K562 (cell line): ENCODE measurements at regions not wholly inside any gene's neighbourhood (a gene's known extent, or its start where the extent isn't known, plus 50 kb on each side); places are given as distances from the start of the nearest gene placed in this dataset.

ENCODE experiments used
- ATAC-seq: fragments of 200-7000 bp; cut with Tn5 transposase; 3 replicates; pipeline ENCODE4 v1.9.1; 2020; ENCODE audit warnings: moderate library complexity
- BruUV-seq: library from RNA; stranded (reverse); fragments of 400-500 nt; replicated peaks from 2 replicates; lab custom pipeline; 2021; lab: Mats Ljungman, UMichigan
- CTCF ChIA-PET: fragments of 300-600 bp; formaldehyde crosslinking; extraction: SDS; loops from one replicate; lab custom pipeline; 2021; ENCODE audit warnings: low intra/inter-chr PET ratio; lab: Yijun Ruan, JAX
- POLR2A ChIA-PET: fragments of 300-600, 350-650 bp; sonication (Branson Sonifier 250); formaldehyde crosslinking; extraction: SDS; loops from one replicate; lab custom pipeline; 2021; ENCODE audit warnings: antibody characterized with exemption, inconsistent platforms; lab: Yijun Ruan, JAX
- DNase-seq, 4 experiments: peaks; one replicate each; pipeline versions ENCODE4 v3.0.0 to v3.0.0-alpha.2; 2011 to 2018; ENCODE audit warnings: low spot score in 3 of 4, mixed read lengths in 3 of 4; ENCODE audit errors: extremely low read depth in 1 of 4
- FAIRE-seq: peaks from 2 replicates; lab custom pipeline; 2011; peaks lifted over from hg19 to GRCh38; lab: Jason Lieb, UNC
- H2AFZ ChIP-seq: 2 replicates; pipeline ENCODE4 v1.6.0; 2011; ENCODE audit warnings: low read depth, low read length, control low read depth, inconsistent platforms
- H3K27ac ChIP-seq: fragments of 200-600 bp; 3 replicates; pipeline ENCODE4 v1.8.0; 2011; ENCODE audit warnings: low read depth, mild to moderate bottlenecking, control low read depth, inconsistent platforms, low read length, moderate library complexity, mixed read lengths; ENCODE audit errors: extremely low read depth
- H3K27me3 ChIP-seq, 2 experiments: fragments of 300-600 bp in 1 of 2; 2 replicates in 1 of 2; 3 replicates in 1 of 2; pipeline versions ENCODE4 v1.6.0 to v1.8.0; 2011; ENCODE audit warnings: inconsistent platforms in 2 of 2, low read length in 2 of 2, mild to moderate bottlenecking in 1 of 2, mixed read lengths in 1 of 2, moderate library complexity in 1 of 2; ENCODE audit not compliant: control insufficient read depth in 2 of 2, insufficient read depth in 2 of 2
- H3K36me3 ChIP-seq: fragments of 300-600 bp; 3 replicates; pipeline ENCODE4 v1.8.0; 2011; ENCODE audit warnings: mild to moderate bottlenecking, low read length, inconsistent platforms; ENCODE audit not compliant: control insufficient read depth, insufficient read depth
- H3K4me1 ChIP-seq, 2 experiments: fragments of 200-600 bp in 1 of 2; replicated peaks in 1 of 2; 2 replicates in 1 of 2; 3 replicates in 1 of 2; pipeline versions ENCODE4 v1.5.1 to v1.8.0; 2011; ENCODE audit warnings: inconsistent platforms in 2 of 2, low read length in 2 of 2, mild to moderate bottlenecking in 1 of 2, mixed read lengths in 1 of 2, moderate library complexity in 1 of 2; ENCODE audit not compliant: control insufficient read depth in 2 of 2, insufficient read depth in 2 of 2
- H3K4me2 ChIP-seq: 2 replicates; pipeline ENCODE4 v1.6.1; 2011; ENCODE audit warnings: low read length, control low read depth, inconsistent platforms, mixed read lengths; ENCODE audit not compliant: insufficient read depth
- H3K4me3 ChIP-seq: fragments of 200-600 bp; sonication (generic), shearing (Covaris generic); 2 replicates; pipeline ENCODE4 v1.5.1; 2016; ENCODE audit warnings: control low read depth, inconsistent platforms
- H3K79me2 ChIP-seq: fragments of 200-600 bp; 3 replicates; pipeline ENCODE4 v1.8.0; 2011; ENCODE audit warnings: low read length, inconsistent platforms; ENCODE audit not compliant: control insufficient read depth, insufficient read depth
- H3K9ac ChIP-seq, 2 experiments: 2 replicates each; pipeline versions ENCODE4 v1.6.0 to v1.6.1; 2011; ENCODE audit warnings: low read depth in 2 of 2, low read length in 2 of 2, control low read depth in 1 of 2, inconsistent platforms in 1 of 2, mild to moderate bottlenecking in 1 of 2, mixed read lengths in 1 of 2; ENCODE audit not compliant: insufficient read depth in 1 of 2
- H3K9me1 ChIP-seq: one replicate; pipeline ENCODE4 v1.6.0; 2011; ENCODE audit warnings: inconsistent platforms, mild to moderate bottlenecking, low read length, moderate library complexity; ENCODE audit not compliant: control insufficient read depth, insufficient read depth
- H3K9me3 ChIP-seq: replicated peaks from 2 replicates; pipeline ENCODE4 v1.5.1; 2011; ENCODE audit warnings: low read depth, low read length, inconsistent platforms; ENCODE audit not compliant: control insufficient read depth, insufficient read depth
- H4K20me1 ChIP-seq: replicated peaks from 2 replicates; pipeline ENCODE4 v1.6.1; 2011; ENCODE audit warnings: low read length, inconsistent platforms, mixed read lengths; ENCODE audit not compliant: control insufficient read depth, insufficient read depth
- ADNP ChIP-seq: fragments of 200-800 bp; sonication (Bioruptor generic); IDR thresholded peaks from 2 replicates; pipeline ENCODE4 v1.6.1; 2016; ENCODE audit warnings: missing genetic modification characterization, missing compliant biosample characterization
- CTCF ChIP-seq, 3 experiments: IDR thresholded peaks in 2 of 3; conservative IDR thresholded peaks in 1 of 3; 2 replicates each; pipeline ENCODE4 v1.5.1; 2011 to 2012; ENCODE audit warnings: low read length in 3 of 3, mild to moderate bottlenecking in 3 of 3, control low read depth in 2 of 3, improper control_type of control experiment in 1 of 3, inconsistent platforms in 1 of 3, low read depth in 1 of 3, mixed read lengths in 1 of 3, moderate library complexity in 1 of 3; ENCODE audit not compliant: insufficient read depth in 2 of 3
- GTF2A2 ChIP-seq: IDR thresholded peaks from 2 replicates; pipeline ENCODE4 v1.6.1; 2016; ENCODE audit warnings: mild to moderate bottlenecking, missing genetic modification characterization, missing compliant biosample characterization
- HDGF ChIP-seq: fragments of 450-650 bp; IDR thresholded peaks from 2 replicates; pipeline ENCODE4 v1.6.1; 2016
- POLR3A ChIP-seq: IDR thresholded peaks from 2 replicates; pipeline ENCODE4 v1.6.1; 2011; ENCODE audit warnings: borderline replicate concordance, mild to moderate bottlenecking, moderate library complexity; ENCODE audit not compliant: insufficient read length, insufficient read depth; ENCODE audit errors: extremely low read depth
- TBP ChIP-seq: optimal IDR thresholded peaks from 2 replicates; pipeline ENCODE3; 2011; ENCODE audit warnings: low read depth, low read length, improper control_type of control experiment
- TFE3 ChIP-seq: fragments of 450-650 bp; formaldehyde crosslinking; IDR thresholded peaks from 2 replicates; pipeline ENCODE4 v1.4.0; 2020; ENCODE audit warnings: mild to moderate bottlenecking, mixed read lengths
- WGBS: fragments of 100-300 bp; shearing (Covaris generic); methylation state at CpG from one replicate; pipeline ENCODE4 v1.1.6; 2016; ENCODE audit warnings: low coverage, mixed read lengths; ENCODE audit not compliant: insufficient coverage; ENCODE audit errors: missing lambda C conversion rate; 5-methylcytosine and 5-hydroxymethylcytosine counted together
- in situ Hi-C: fragments of 300-500 bp; cut with MboI; formaldehyde crosslinking; loops from 4 replicates; pipeline ENCODE4 v1.15.0; 2018; ENCODE audit warnings: inconsistent platforms, mixed read lengths
- intact Hi-C: fragments of 100-400 bp; cut with micrococcal nuclease; formaldehyde crosslinking; loops from 2 replicates; pipeline ENCODE4 v1.14.2; 2022
- TF ChIP-seq, protein P1 (sequence below): sonication (generic); formaldehyde crosslinking; IDR thresholded peaks from 2 replicates; pipeline ENCODE4 v1.9.0; 2022; ENCODE audit warnings: mild to moderate bottlenecking, missing genetic modification reagents
- TF ChIP-seq, protein P2 (sequence below): fragments of 250-450 bp; sonication (Bioruptor Pico); IDR thresholded peaks from 2 replicates; pipeline ENCODE4 v1.5.0; 2021; ENCODE audit warnings: mild to moderate bottlenecking, moderate library complexity

DNA sequence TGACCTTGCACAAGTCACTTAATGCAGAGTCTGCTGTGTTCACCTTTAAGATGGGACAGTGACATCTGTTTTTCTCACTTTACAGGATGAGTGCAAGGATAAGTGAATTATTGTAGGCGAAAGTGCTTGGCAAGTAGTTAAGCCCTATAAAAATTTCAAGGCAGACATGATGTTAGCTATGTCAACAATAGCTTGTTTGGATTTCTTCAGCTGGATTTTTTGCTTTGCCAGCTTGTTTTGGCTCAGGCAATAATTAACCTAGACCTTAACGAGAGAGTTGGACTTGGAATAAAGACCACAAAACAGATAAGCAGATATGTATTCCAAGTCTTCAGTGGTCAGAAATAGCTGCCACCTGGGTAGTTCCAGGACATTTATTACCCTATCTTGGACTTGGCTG is 255.2 kb downstream of the ARL4A start:
- Histone ChIP-seq H3K9ac (no peak overlapping the region), H3K27me3 (no peaks in the 10 kb centered on the region), H4K20me1 (no peaks in the 10 kb centered on the region), H3K9me3 (peaks cover 2% of the 10 kb centered on the region; the same call in 1 of the 2 replicates), H2AFZ (peak overlapping the region; percentile 60)
- intact Hi-C loops (no loop called here), in situ Hi-C loops (no loop called here)
- no TSS peak for BruUV-seq
- ChIA-PET POLR2A (interaction anchor here (0.6 to 1.0 kb wide), 2 partner anchors 9 to 275 kb away, joined by 3 read pairs; no protein-coding TSS in a partner anchor), CTCF (no interaction called here)
- WGBS, result 47% methylated on average over 2 of the region's 2 CpGs
- no peak for FAIRE-seq
- TF ChIP-seq ADNP (tag) (0 out of 2 replicates have a peak, but pooled peaks have one; percentile 18), GTF2A2 (tag) (no peak), TFE3 (CRISPR knock-in tag) (no peak), POLR3A (no peak), TBP (no peak), HDGF (no peak), CTCF (IDR thresholded peaks at IDR 0.05 in 2 of 3, conservative IDR thresholded peaks at IDR 0.05 in 1 of 3; ENCODE audit: insufficient read depth in 2 of 3, low read depth in 1 of 3, low read length in 3 of 3) (no peak)
- TF ChIP-seq, protein P1, sequence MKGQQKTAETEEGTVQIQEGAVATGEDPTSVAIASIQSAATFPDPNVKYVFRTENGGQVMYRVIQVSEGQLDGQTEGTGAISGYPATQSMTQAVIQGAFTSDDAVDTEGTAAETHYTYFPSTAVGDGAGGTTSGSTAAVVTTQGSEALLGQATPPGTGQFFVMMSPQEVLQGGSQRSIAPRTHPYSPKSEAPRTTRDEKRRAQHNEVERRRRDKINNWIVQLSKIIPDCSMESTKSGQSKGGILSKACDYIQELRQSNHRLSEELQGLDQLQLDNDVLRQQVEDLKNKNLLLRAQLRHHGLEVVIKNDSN, result no peak
- TF ChIP-seq, protein P2, sequence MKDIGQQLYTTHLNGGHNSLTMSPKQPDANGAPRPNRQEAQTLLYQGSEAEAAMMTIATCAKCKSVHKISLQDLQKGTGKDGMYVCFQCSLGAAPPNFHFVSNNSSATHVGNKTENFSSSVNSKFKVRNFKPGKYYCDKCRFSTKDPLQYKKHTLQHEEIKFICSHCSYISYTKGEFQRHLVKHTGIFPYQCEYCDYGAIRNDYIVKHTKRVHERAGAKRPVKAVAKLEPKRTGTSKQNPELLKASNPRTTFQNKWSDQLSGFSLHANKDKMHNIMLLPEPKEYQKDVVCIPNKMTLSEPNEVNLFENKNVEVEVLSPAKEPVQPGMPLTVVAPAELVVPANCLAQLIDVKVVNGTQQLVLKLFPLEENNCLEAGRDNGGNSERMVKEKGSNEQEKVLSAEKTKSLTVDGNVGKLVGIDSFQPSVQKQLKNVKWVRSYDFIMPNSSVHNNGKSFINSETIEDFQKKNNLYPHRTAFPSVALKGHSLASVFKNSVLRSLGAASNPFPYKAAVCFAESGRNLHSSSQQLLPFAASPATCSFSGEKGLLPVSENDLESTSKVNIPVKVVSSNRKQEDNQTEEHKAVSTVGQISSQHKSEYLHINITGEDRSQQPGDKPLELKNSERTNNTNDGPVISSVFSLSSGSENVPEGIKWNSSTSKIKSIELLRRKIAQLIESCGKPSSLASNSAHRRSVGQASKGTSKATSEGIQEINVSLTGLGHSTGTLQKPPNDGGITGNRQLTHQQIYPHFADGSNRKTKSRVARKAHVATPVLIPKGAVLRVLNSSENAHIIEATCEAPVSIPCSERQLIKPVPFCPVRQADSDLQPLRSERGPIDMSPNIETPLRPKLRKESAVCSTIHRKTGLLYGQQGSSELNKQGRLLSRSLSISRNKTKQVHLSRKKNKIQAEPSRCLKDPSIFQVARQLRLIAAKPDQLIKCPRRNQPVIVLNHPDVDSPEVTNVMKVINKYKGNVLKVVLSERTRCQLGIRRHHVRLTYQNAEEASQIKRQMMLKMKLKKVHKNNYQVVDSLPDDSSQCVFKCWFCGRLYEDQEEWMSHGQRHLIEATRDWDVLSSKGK, result no peak
- TF ChIP-seq, all 486 proteins: peak for 1
- no peak overlapping the region for H3K4me2 ChIP-seq
- H3K4me3 ChIP-seq, result no peak overlapping the region
- no peaks in the 10 kb centered on the region for H3K79me2 ChIP-seq
- DNase-seq, result no peak
- H3K4me1 ChIP-seq, result no peaks in the 10 kb centered on the region
- no peak for ATAC-seq
- H3K27ac ChIP-seq, result peak overlapping the region; percentile 22; the same call in 1 of the 3 replicates
- H3K36me3 ChIP-seq, result no peaks in the 10 kb centered on the region
- H3K9me1 ChIP-seq, result no peaks in the 10 kb centered on the region
